ENCODE measurements at regions not wholly inside any gene's neighbourhood (a gene's known extent, or its start where the extent isn't known, plus 50 kb on each side); places are given as distances from the start of the nearest gene placed in this dataset.

DNA sequence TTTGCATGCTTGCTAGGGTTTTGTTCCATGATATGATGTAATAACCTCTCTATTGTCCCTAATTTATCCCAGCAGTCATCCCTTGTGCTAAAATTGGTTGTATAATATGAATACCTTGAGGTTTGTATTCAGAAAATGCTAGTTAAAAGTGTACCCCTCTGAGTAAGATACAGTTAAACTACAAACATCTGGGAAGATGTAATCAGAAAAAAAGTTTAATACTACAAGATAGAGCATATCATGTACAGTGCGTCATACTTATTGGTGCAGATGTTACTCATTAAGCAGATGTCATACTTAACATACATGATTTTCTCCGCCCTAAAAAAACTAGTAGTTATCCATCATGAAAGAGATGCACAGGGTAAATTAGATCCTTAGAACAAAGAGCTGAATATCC, 336.1 kb upstream of the KCND2 start:
- TF ChIP-seq, protein P1, sequence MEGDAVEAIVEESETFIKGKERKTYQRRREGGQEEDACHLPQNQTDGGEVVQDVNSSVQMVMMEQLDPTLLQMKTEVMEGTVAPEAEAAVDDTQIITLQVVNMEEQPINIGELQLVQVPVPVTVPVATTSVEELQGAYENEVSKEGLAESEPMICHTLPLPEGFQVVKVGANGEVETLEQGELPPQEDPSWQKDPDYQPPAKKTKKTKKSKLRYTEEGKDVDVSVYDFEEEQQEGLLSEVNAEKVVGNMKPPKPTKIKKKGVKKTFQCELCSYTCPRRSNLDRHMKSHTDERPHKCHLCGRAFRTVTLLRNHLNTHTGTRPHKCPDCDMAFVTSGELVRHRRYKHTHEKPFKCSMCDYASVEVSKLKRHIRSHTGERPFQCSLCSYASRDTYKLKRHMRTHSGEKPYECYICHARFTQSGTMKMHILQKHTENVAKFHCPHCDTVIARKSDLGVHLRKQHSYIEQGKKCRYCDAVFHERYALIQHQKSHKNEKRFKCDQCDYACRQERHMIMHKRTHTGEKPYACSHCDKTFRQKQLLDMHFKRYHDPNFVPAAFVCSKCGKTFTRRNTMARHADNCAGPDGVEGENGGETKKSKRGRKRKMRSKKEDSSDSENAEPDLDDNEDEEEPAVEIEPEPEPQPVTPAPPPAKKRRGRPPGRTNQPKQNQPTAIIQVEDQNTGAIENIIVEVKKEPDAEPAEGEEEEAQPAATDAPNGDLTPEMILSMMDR (IDR thresholded peaks at IDR 0.05), result no peak
- no peak for TF ChIP-seq POLR2AphosphoS5 (IDR thresholded peaks at IDR 0.05)
- no peak for TF ChIP-seq POLR2A (IDR thresholded peaks at IDR 0.05)
